Ascending aorta (tissue), 2 donors: ENCODE measurements at regions not wholly inside any gene's neighbourhood (a gene's known extent, or its start where the extent isn't known, plus 50 kb on each side); places are given as distances from the start of the nearest gene placed in this dataset.
A peak's percentile ranks its signal among the peaks of the same experiment; 100 is the strongest.

Source experiments
- DNase-seq, 2 donors: peaks; one replicate each; pipeline ENCODE4 v3.0.0-alpha.2; 2019; ENCODE audit warnings: low spot score in 2 of 2
- H3K27ac ChIP-seq, 2 donors: fragments of 200-600 bp; sonication (generic); one replicate each; pipeline ENCODE4 v1.5.1; 2016 to 2017; ENCODE audit warnings: mild to moderate bottlenecking in 1 of 2
- H3K27me3 ChIP-seq: fragments of 200-600 bp; sonication (generic); one replicate; pipeline ENCODE4 v1.5.1; 2017
- H3K36me3 ChIP-seq, 2 donors: fragments of 200-600 bp; sonication (generic); one replicate each; pipeline ENCODE4 v1.5.1; 2016
- H3K4me1 ChIP-seq, 2 donors: fragments of 200-600 bp; sonication (generic); one replicate each; pipeline ENCODE4 v1.5.1; 2016 to 2017; ENCODE audit warnings: mild to moderate bottlenecking in 1 of 2
- H3K4me3 ChIP-seq, 2 donors: fragments of 200-600 bp; sonication (generic); one replicate each; pipeline ENCODE4 v1.5.1; 2016 to 2017; ENCODE audit warnings: mild to moderate bottlenecking in 1 of 2
- H3K9me3 ChIP-seq, 2 donors: fragments of 200-600 bp; sonication (generic); one replicate each; pipeline ENCODE4 v1.5.1; 2016
- intact Hi-C: fragments of 100-400 bp; cut with DNase I; formaldehyde crosslinking; loops from one replicate; pipeline ENCODE4 v1.15.1; 2023
- TF ChIP-seq, protein P1 (sequence below), 3 experiments: fragments of 200-600 bp in 2 of 3; fragments of 450-650 bp in 1 of 3; sonication (generic) in 2 of 3; IDR thresholded peaks; one replicate each; pipeline ENCODE4 v1.5.1; 2016 to 2019; ENCODE audit warnings: antibody characterized with exemption in 3 of 3, mild to moderate bottlenecking in 1 of 3, moderate library complexity in 1 of 3

DNA sequence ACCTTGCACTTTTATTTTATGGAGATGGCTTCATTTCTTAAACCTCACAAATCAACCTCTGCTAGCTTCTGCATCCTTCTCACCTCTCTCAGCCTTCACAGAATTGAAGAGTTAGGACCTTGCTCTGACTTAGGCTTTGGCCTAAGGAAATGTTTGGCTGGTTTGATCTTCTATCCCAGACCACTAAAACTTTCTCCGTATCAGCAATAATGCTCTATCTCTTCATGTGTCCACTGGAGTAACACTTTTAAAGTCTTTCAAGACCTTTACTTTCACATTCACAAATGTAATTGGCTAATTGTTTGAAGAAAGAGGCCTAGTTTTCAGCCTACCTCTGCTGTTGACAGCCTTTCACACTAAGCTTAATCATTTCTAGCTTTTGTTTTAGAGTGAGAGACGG is 212.9 kb downstream of the TTLL2 start:
- TF ChIP-seq, protein P1, sequence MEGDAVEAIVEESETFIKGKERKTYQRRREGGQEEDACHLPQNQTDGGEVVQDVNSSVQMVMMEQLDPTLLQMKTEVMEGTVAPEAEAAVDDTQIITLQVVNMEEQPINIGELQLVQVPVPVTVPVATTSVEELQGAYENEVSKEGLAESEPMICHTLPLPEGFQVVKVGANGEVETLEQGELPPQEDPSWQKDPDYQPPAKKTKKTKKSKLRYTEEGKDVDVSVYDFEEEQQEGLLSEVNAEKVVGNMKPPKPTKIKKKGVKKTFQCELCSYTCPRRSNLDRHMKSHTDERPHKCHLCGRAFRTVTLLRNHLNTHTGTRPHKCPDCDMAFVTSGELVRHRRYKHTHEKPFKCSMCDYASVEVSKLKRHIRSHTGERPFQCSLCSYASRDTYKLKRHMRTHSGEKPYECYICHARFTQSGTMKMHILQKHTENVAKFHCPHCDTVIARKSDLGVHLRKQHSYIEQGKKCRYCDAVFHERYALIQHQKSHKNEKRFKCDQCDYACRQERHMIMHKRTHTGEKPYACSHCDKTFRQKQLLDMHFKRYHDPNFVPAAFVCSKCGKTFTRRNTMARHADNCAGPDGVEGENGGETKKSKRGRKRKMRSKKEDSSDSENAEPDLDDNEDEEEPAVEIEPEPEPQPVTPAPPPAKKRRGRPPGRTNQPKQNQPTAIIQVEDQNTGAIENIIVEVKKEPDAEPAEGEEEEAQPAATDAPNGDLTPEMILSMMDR (IDR thresholded peaks at IDR 0.05), result no peak
- H3K4me1 ChIP-seq, result peaks cover 0 to 2% of the 10 kb centered on the region in 2 donors
- intact Hi-C loops, result no loop called here
- no peak overlapping the region for H3K27ac ChIP-seq
- H3K27me3 ChIP-seq, result no peaks in the 10 kb centered on the region
- H3K36me3 ChIP-seq, result no peaks in the 10 kb centered on the region
- H3K4me3 ChIP-seq, result no peak overlapping the region
- no peaks in the 10 kb centered on the region for H3K9me3 ChIP-seq
- DNase-seq, result no peak

DNA sequence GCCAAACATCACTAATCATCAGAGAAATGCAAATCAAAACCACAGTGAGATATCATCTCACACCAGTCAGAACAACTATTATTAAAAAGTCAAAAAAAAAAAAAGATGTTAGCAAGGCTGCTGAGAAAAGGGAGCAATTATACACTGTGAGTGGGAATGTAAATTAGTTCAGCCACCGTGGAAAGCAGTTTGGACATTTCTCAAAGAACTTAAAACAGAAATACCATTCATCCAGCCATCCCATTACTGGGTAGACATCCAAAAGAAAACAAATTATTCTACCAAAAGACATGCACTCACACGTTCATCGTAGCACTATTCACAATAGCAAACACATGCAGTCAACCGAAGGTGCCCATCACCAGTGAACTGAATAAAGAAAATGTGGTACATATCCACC is 213.9 kb downstream of the TTLL2 start:
- TF ChIP-seq, protein P1 (IDR thresholded peaks at IDR 0.05), result no peak
- no peak for DNase-seq
- intact Hi-C loops, result no loop called here

DNA sequence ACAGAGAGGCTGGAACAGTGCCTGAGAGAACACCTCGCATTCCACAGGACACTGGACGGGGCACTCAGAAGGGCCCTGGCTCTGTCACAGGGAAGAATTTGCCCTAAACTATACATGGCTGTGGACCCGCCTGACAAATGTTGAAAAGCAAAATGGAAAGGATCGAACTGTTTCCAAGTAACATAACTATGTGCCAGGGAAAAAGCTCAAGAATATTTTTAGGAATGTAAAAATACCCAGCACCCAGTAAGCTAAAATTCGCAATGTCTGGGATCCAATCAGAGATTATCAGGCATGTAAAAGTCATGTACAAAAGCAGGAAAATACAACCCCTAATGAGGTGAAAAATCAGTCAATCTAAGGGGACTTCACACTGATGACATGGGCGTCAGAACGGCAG is 215.9 kb downstream of the TTLL2 start:
- H3K27me3 ChIP-seq, result no peaks in the 10 kb centered on the region
- H3K36me3 ChIP-seq, result no peaks in the 10 kb centered on the region
- intact Hi-C loops, result loop anchor here (10.0 kb wide), 1 partner anchor 1624 kb away; no protein-coding TSS in a partner anchor
- peaks cover 3 to 5% of the 10 kb centered on the region in 2 donors for H3K4me1 ChIP-seq
- H3K27ac ChIP-seq, result peak overlapping the region; percentile 74 to 83
- DNase-seq, result no peak
- H3K9me3 ChIP-seq, result no peaks in the 10 kb centered on the region
- TF ChIP-seq, protein P1 (IDR thresholded peaks at IDR 0.05), result no peak
- H3K4me3 ChIP-seq, result no peak overlapping the region

More for the DNA sequence above, 213.9 kb downstream of the TTLL2 start:
- no peaks in the 10 kb centered on the region for H3K36me3 ChIP-seq
- no peak overlapping the region for H3K4me3 ChIP-seq
- no peak overlapping the region for H3K27ac ChIP-seq
- peaks cover 2 to 3% of the 10 kb centered on the region in 2 donors for H3K4me1 ChIP-seq
- H3K9me3 ChIP-seq, result no peaks in the 10 kb centered on the region
- H3K27me3 ChIP-seq, result no peaks in the 10 kb centered on the region

DNA sequence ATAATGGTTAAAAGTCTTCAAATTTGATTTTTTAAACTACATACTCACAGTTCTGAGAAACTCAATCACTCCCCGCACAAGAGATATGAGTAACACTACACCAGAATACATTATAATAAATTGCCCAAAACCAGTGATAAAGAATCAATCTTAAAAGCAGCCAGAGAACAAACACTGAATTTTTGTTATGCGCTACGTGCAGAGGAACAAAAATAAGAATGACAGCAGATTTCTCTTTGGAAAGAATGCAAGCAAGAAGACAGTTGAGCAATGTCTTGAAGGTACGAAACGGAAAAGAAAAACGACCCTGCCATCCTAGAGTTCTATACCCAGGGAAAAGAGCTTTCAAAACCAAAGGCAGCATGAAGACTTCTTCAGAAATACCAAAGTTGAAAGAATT is 216.7 kb downstream of the TTLL2 start:
- peaks cover 0 to 2% of the 10 kb centered on the region in 2 donors for H3K9me3 ChIP-seq
- intact Hi-C loops, result loop anchor here (10.0 kb wide), 1 partner anchor 1623 kb away; no protein-coding TSS in a partner anchor
- H3K27me3 ChIP-seq, result no peaks in the 10 kb centered on the region
- DNase-seq, result no peak
- no peaks in the 10 kb centered on the region for H3K36me3 ChIP-seq
- H3K27ac ChIP-seq, result peak overlapping the region; percentile 74 to 83
- TF ChIP-seq, protein P1 (IDR thresholded peaks at IDR 0.05), result no peak
- H3K4me1 ChIP-seq, result peaks cover 3 to 8% of the 10 kb centered on the region in 2 donors
- no peak overlapping the region for H3K4me3 ChIP-seq

DNA sequence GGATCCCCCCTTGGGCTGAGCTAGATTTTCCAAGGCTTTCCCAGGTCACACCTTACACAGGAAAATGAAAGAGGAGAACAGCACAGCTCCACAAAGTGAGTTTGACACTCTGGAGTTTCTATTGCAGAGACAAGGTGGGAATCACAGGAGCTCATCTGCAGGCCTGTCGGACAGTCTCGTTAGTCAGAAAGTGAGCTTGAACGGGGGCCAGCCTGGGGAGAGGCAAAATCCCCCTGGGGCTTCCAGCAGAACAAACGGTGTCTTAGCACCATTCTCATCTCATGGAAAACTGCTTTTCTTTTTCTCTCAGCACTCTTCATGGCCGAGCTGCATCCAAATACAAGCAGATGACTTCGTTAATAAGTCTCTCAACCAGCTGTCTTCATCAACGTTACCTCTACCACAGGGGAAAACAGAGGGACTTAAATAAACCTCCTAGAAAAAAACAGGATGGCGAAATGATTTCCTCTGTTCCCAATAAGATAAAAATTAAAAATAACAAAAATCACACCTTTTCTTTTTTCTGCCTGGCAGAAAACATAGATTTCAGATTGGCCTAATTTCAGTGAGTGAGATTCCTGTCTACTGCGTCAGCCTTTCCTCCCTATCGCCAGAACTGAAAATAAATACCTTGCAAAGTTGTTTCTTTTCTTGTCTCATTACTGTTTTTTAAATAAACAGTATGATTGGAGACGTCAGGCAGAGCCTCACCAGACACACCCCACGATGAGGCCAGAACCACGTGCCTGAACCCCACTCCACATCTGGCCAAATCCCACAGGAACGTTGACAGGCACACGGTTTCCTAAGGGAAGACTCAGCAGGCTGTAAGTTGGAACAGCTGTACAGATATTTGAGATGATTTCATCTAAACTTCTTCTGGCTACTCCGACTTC is 219.0 kb downstream of the TTLL2 start:
- DNase-seq, result peak in 1 of 2 donors; percentile 77
- H3K4me1 ChIP-seq, result peaks cover 10 to 24% of the 10 kb centered on the region in 2 donors
- intact Hi-C loops, result loop anchor here (10.0 kb wide), 1 partner anchor 1621 kb away; no protein-coding TSS in a partner anchor
- H3K27ac ChIP-seq, result peak overlapping the region; percentile 81 to 85
- H3K9me3 ChIP-seq, result peaks cover 0 to 4% of the 10 kb centered on the region in 2 donors
- no peaks in the 10 kb centered on the region for H3K36me3 ChIP-seq
- H3K27me3 ChIP-seq, result no peaks in the 10 kb centered on the region
- H3K4me3 ChIP-seq, result no peak overlapping the region
- TF ChIP-seq, protein P1 (IDR thresholded peaks at IDR 0.05), result no peak
